MM.1S (cell line): ENCODE measurements at regions not wholly inside any gene's neighbourhood (a gene's known extent, or its start where the extent isn't known, plus 50 kb on each side); places are given as distances from the start of the nearest gene placed in this dataset.

Experiments
- DNase-seq: peaks from one replicate; pipeline ENCODE4 v3.0.0-alpha.2; 2015
- H2AFZ ChIP-seq: fragments of 300-600 bp; sonication (generic); 2 replicates; pipeline ENCODE4 v1.6.0; 2016; ENCODE audit warnings: antibody characterized with exemption, low read length
- H3F3A ChIP-seq: fragments of 300-600 bp; sonication (generic); 2 replicates; pipeline ENCODE4 v1.6.1; 2016; ENCODE audit warnings: mild to moderate bottlenecking, antibody characterized with exemption, low read length, moderate library complexity, mixed read lengths; ENCODE audit not compliant: insufficient read depth
- H3K27ac ChIP-seq: fragments of 300-600 bp; sonication (generic); 2 replicates; pipeline ENCODE4 v1.5.1; 2016; ENCODE audit warnings: mild to moderate bottlenecking, low read length
- H3K27me3 ChIP-seq: fragments of 300-600 bp; sonication (generic); replicated peaks from 2 replicates; pipeline ENCODE4 v1.6.0; 2016; ENCODE audit warnings: low read length; ENCODE audit not compliant: insufficient read depth
- H3K36me3 ChIP-seq: fragments of 300-600 bp; sonication (generic); replicated peaks from 2 replicates; pipeline ENCODE4 v1.6.1; 2016; ENCODE audit warnings: mild to moderate bottlenecking, low read length, mixed read lengths; ENCODE audit not compliant: insufficient read depth
- H3K4me1 ChIP-seq: fragments of 300-600 bp; sonication (generic); 2 replicates; pipeline ENCODE4 v1.6.1; 2016; ENCODE audit warnings: low read length, mixed read lengths
- H3K4me2 ChIP-seq: fragments of 300-600 bp; sonication (generic); 2 replicates; pipeline ENCODE4 v1.6.0; 2016; ENCODE audit warnings: low read depth, low read length
- H3K4me3 ChIP-seq: fragments of 300-600 bp; sonication (generic); 2 replicates; pipeline ENCODE4 v1.5.1; 2016; ENCODE audit warnings: low read length, mixed read lengths
- H3K79me2 ChIP-seq: fragments of 300-600 bp; sonication (generic); 2 replicates; pipeline ENCODE4 v1.6.1; 2016; ENCODE audit warnings: mixed run types, low read length, mixed read lengths
- H3K9ac ChIP-seq: fragments of 300-600 bp; sonication (generic); 2 replicates; pipeline ENCODE4 v1.6.1; 2016; ENCODE audit warnings: low read length, mixed read lengths
- H3K9me2 ChIP-seq: fragments of 300-600 bp; sonication (generic); replicated peaks from 2 replicates; pipeline ENCODE4 v1.6.1; 2016; ENCODE audit warnings: mild to moderate bottlenecking, low read length, mixed read lengths; ENCODE audit not compliant: insufficient read depth
- H3K9me3 ChIP-seq: fragments of 300-600 bp; sonication (generic); replicated peaks from 2 replicates; pipeline ENCODE4 v1.6.1; 2016; ENCODE audit warnings: mild to moderate bottlenecking, low read length, mixed read lengths; ENCODE audit not compliant: insufficient read depth
- H4K20me1 ChIP-seq: fragments of 300-600 bp; sonication (generic); 2 replicates; pipeline ENCODE4 v1.6.1; 2016; ENCODE audit warnings: mild to moderate bottlenecking, low read length, moderate library complexity, mixed read lengths; ENCODE audit not compliant: insufficient read depth
- EZH2 ChIP-seq: fragments of 300-600 bp; sonication (generic); optimal IDR thresholded peaks from 2 replicates; pipeline ENCODE3; 2017; ENCODE audit warnings: low read depth, mild to moderate bottlenecking, antibody characterized with exemption, low read length, mixed read lengths
- EZH2phosphoT487 ChIP-seq: fragments of 300-600 bp; sonication (generic); IDR thresholded peaks from 2 replicates; pipeline ENCODE4 v1.6.1; 2018; ENCODE audit warnings: antibody characterized with exemption, low read length
- TF ChIP-seq, protein P1 (sequence below): fragments of 300-600 bp; sonication (generic); IDR thresholded peaks from 2 replicates; pipeline ENCODE4 v1.5.1; 2016; ENCODE audit warnings: antibody characterized with exemption, low read length, mixed read lengths

DNA sequence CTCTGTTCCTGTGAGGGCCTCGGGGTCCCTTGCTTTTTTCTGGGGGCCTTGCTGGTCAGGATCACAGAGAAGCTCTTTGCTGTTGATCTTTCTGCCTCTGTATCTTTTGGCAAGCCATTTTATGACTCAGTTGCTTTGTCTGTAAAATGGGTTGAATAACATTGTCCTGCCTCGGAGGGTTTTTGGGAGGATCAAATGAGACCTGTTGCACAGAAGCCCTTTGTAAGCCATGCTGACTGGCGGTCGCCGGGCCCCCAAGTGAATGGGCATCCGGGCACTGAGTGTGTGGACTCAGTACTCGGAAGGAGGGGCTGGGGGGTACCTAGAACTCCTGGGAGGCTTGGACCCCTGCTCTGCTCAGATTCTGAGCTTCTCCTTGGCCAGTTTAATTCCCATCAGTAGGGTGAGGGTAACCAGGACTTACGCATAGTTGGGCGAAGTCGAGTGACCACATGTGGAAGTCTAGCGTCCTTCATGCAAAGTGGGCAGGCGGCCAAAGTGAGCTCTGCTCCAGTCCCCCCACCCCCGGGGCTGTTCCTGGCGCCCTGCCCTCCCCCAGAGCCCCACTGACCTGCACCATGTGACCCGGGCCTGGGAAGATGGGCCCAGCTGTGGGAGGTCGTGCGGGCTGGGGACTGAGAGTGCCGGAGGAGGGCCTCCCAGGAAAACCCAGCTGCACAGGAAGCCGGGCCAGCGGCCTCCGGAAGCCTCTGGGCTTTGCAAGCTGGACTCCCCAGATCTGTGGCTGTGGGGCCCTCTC is 284.0 kb downstream of the SEC14L1 start:
- Histone ChIP-seq H3K9ac (no peak overlapping the region), H3K9me3 (no peaks in the 10 kb centered on the region), H3K36me3 (no peaks in the 10 kb centered on the region), H3K27ac (no peak overlapping the region), H3K4me2 (no peak overlapping the region), H4K20me1 (no peaks in the 10 kb centered on the region), H3K4me3 (no peak overlapping the region), H3K9me2 (no peaks in the 10 kb centered on the region), H3F3A (no peaks in the 10 kb centered on the region), H3K79me2 (peaks cover 92% of the 10 kb centered on the region), H3K27me3 (no peaks in the 10 kb centered on the region), H3K4me1 (no peaks in the 10 kb centered on the region), H2AFZ (no peak overlapping the region)
- DNase-seq, result no peak
- no peak for TF ChIP-seq EZH2phosphoT487
- no peak for TF ChIP-seq EZH2
- TF ChIP-seq, protein P1, sequence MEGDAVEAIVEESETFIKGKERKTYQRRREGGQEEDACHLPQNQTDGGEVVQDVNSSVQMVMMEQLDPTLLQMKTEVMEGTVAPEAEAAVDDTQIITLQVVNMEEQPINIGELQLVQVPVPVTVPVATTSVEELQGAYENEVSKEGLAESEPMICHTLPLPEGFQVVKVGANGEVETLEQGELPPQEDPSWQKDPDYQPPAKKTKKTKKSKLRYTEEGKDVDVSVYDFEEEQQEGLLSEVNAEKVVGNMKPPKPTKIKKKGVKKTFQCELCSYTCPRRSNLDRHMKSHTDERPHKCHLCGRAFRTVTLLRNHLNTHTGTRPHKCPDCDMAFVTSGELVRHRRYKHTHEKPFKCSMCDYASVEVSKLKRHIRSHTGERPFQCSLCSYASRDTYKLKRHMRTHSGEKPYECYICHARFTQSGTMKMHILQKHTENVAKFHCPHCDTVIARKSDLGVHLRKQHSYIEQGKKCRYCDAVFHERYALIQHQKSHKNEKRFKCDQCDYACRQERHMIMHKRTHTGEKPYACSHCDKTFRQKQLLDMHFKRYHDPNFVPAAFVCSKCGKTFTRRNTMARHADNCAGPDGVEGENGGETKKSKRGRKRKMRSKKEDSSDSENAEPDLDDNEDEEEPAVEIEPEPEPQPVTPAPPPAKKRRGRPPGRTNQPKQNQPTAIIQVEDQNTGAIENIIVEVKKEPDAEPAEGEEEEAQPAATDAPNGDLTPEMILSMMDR, result no peak

DNA sequence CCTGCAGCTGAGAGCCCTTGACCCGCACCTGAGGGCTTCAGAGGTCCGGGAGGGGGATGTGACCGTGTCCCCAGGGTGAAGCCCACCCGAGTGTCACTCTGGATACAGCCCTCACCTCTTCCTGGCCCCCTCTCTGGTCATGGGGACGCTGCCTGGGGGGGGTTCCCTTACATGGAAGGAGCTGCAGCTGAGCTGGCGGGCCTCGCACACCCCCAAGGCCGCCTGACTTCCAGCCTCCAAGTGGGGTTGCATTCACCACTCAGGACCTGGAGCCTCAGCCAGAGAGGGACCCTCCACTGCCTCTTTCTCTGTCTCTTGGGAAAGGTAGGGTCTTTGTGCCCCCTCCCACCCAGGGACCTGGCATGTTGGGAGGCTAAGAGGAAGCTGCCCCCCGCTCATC is 284.6 kb downstream of the SEC14L1 start:
- Histone ChIP-seq H3K9me2 (no peaks in the 10 kb centered on the region), H3K4me1 (no peaks in the 10 kb centered on the region), H3F3A (no peaks in the 10 kb centered on the region), H3K9ac (no peak overlapping the region), H2AFZ (no peak overlapping the region), H3K4me2 (no peak overlapping the region), H3K79me2 (peaks cover 92% of the 10 kb centered on the region), H3K9me3 (no peaks in the 10 kb centered on the region), H3K27me3 (no peaks in the 10 kb centered on the region), H4K20me1 (no peaks in the 10 kb centered on the region), H3K4me3 (no peak overlapping the region), H3K36me3 (no peaks in the 10 kb centered on the region), H3K27ac (no peak overlapping the region)
- no peak for DNase-seq
- TF ChIP-seq EZH2phosphoT487, result no peak
- TF ChIP-seq, protein P1, result no peak
- TF ChIP-seq EZH2, result no peak

DNA sequence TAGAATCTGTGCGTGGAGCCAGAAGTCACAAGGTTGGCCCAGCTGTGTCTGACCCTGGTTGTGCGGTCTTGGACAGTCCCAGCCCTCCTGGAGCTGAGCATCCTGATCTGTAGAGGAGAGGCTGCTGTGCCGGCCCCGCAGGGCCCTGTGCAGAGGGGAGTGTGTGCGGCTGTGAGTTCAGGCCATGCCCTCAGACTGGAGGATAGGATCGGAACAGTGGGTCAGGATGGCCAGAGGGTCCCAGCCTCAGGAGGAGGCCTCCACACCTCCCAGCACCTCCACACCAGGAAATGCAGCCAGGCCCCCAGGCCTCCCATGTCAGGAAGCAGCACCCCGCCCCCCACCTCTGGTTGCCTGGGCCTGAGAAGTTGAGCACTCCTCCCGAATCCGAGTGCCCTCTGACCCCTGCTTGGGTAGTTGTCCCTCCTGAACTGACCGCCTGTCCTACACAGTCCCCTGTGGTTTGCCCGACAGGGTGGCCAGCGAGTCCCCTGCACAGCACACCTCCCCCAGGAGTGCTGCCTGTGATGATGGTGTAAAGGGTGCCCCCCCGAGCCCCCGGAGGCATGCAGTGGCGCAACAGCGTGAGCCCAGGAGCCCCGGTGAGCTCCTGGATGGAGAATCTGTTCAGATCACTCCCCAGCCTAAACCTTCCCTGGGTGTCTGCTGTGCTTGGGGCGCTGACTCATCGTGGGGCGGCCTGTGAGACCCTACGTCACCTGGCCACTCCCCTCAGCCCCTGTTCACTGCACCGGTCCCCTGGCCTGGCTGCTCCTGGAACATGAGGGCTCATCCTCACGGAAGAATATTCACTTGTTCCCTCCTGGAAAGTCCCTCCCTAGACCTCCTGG is 285.2 kb downstream of the SEC14L1 start:
- H3K27ac ChIP-seq, result no peak overlapping the region
- H3K9me3 ChIP-seq, result no peaks in the 10 kb centered on the region
- H3K27me3 ChIP-seq, result no peaks in the 10 kb centered on the region
- no peak overlapping the region for H2AFZ ChIP-seq
- peaks cover 92% of the 10 kb centered on the region for H3K79me2 ChIP-seq
- H3K36me3 ChIP-seq, result no peaks in the 10 kb centered on the region
- no peak overlapping the region for H3K4me2 ChIP-seq
- no peaks in the 10 kb centered on the region for H3F3A ChIP-seq
- no peak for DNase-seq
- H3K9me2 ChIP-seq, result no peaks in the 10 kb centered on the region
- TF ChIP-seq, protein P1, result no peak
- TF ChIP-seq EZH2phosphoT487, result no peak
- TF ChIP-seq EZH2, result no peak
- no peak overlapping the region for H3K4me3 ChIP-seq
- H4K20me1 ChIP-seq, result no peaks in the 10 kb centered on the region
- no peaks in the 10 kb centered on the region for H3K4me1 ChIP-seq
- no peak overlapping the region for H3K9ac ChIP-seq
